Ectodermal cell (in vitro differentiated cells): ENCODE measurements at regions not wholly inside any gene's neighbourhood (a gene's known extent, or its start where the extent isn't known, plus 50 kb on each side); places are given as distances from the start of the nearest gene placed in this dataset.

Experiments
- H3K27ac ChIP-seq: 2 replicates; pipeline ENCODE4 v1.7.0; 2013; ENCODE audit warnings: mild to moderate bottlenecking, low read depth, low read length; ENCODE audit not compliant: insufficient read depth, poor library complexity, severe bottlenecking
- H3K27me3 ChIP-seq: 2 replicates; pipeline ENCODE4 v1.7.0; 2013; ENCODE audit warnings: mild to moderate bottlenecking, low read length; ENCODE audit not compliant: insufficient read depth, control insufficient read depth, poor library complexity, severe bottlenecking
- H3K36me3 ChIP-seq: one replicate; pipeline ENCODE4 v1.7.0; 2013; ENCODE audit warnings: low read length; ENCODE audit not compliant: control insufficient read depth, insufficient read depth
- H3K4me1 ChIP-seq: one replicate; pipeline ENCODE4 v1.7.0; 2013; ENCODE audit warnings: low read length; ENCODE audit not compliant: control insufficient read depth, insufficient read depth
- H3K4me3 ChIP-seq: 2 replicates; pipeline ENCODE4 v1.7.0; 2013; ENCODE audit warnings: low read depth, low read length, control low read depth; ENCODE audit not compliant: insufficient read depth
- H3K9me3 ChIP-seq: 2 replicates; pipeline ENCODE4 v1.7.0; 2013; ENCODE audit warnings: mild to moderate bottlenecking, low read length, moderate library complexity; ENCODE audit not compliant: control insufficient read depth
- WGBS, 2 experiments: methylation state at CpG; one replicate each; pipeline ENCODE4 v1.1.7; 2013; ENCODE audit warnings: missing lambda C conversion rate in 2 of 2; 5-methylcytosine and 5-hydroxymethylcytosine counted together

DNA sequence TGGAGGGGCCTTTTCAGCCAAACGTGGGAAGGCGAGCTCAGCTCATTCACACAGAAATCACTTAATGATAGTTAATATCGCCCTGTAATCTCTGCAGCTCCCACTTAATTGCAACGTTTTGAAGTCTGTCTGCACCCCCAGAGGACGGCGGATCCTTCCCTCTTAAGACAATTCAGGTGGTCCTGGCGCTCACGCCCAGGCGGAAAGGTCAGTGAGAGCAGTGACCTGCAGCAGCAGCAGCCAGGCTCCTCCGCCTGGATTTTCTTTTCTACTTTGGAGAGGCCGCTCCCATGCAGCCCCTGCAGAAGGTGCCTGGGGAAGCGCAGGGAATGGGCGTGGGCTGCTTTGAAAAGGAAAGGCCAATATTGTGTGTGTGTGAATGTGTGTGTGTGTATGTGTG lies 400.9 kb upstream of the IRX1 start:
- Histone ChIP-seq H3K4me3 (no peak overlapping the region), H3K4me1 (peaks cover 37% of the 10 kb centered on the region), H3K27ac (no peak overlapping the region), H3K27me3 (no peaks in the 10 kb centered on the region), H3K9me3 (no peaks in the 10 kb centered on the region), H3K36me3 (no peaks in the 10 kb centered on the region)
- WGBS, 2 experiments: 38 to 46% methylated on average over 13 of the region's 13 CpGs

DNA sequence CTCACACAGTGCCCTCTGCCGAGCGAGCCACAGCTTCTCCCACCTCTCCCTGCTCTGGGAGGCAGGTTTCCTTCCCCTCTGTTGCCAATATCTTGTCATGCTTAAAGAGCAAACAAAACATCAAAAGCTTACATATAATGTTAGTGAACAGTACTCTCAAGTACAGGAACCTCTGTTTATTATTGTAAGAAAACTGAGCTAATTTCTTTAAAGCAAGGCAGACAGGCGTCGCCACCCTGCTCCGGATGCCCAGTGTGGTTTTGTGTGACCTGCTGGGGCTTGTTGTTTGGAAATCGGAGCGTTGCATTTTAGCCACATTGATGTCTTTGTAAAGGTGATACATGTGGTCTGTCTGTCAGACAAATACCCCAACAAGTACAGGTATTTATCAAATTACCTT lies 401.4 kb upstream of the IRX1 start:
- 74 to 82% methylated on average over 7 of the region's 7 CpGs for WGBS, 2 experiments
- no peaks in the 10 kb centered on the region for H3K27me3 ChIP-seq

GRCh38 chr5:3191585-3191984 lies 404.0 kb upstream of the IRX1 start:
- WGBS, 2 experiments: 92% methylated on average over 15 of the region's 15 CpGs
- Histone ChIP-seq H3K4me3 (no peak overlapping the region), H3K27me3 (no peaks in the 10 kb centered on the region), H3K36me3 (no peaks in the 10 kb centered on the region), H3K4me1 (peaks cover 28% of the 10 kb centered on the region), H3K27ac (no peak overlapping the region), H3K9me3 (no peaks in the 10 kb centered on the region)

More for the DNA sequence above, 401.4 kb upstream of the IRX1 start:
- Histone ChIP-seq H3K4me3 (no peak overlapping the region), H3K4me1 (peaks cover 37% of the 10 kb centered on the region), H3K9me3 (no peaks in the 10 kb centered on the region), H3K27ac (no peak overlapping the region), H3K36me3 (no peaks in the 10 kb centered on the region)

DNA sequence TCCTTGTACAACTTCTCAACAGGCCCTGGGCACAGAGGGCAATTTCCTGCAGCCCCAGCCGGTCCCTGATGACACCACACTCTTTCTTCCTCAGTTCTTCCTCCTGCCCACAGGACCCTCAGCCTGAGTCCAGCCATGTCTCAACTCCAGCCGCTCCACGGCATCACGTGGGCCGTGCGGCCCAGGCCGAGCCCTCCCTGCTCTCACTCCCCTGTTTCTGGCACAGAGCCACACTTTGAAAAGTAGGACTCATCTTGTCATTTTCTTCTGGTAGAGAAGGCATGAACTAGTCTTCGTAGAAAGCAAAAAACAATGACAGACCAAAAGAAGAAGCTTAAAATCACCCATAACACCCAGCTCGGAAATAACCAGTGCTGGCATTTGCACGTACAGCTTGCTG lies 404.7 kb upstream of the IRX1 start:
- 92 to 94% methylated on average over 10 of the region's 10 CpGs for WGBS, 2 experiments
- H3K36me3 ChIP-seq: no peaks in the 10 kb centered on the region
- H3K27ac ChIP-seq: no peak overlapping the region
- no peak overlapping the region for H3K4me3 ChIP-seq
- H3K4me1 ChIP-seq: peaks cover 22% of the 10 kb centered on the region
- H3K9me3 ChIP-seq: no peaks in the 10 kb centered on the region
- H3K27me3 ChIP-seq: no peaks in the 10 kb centered on the region

GRCh38 chr5:3190433-3190832 lies 405.2 kb upstream of the IRX1 start:
- no peak overlapping the region for H3K4me3 ChIP-seq
- no peak overlapping the region for H3K27ac ChIP-seq
- H3K4me1 ChIP-seq: peaks cover 17% of the 10 kb centered on the region
- H3K27me3 ChIP-seq: no peaks in the 10 kb centered on the region
- H3K9me3 ChIP-seq: no peaks in the 10 kb centered on the region
- WGBS, 2 experiments: no CpG with 5 or more reads among the region's 1 CpG
- no peaks in the 10 kb centered on the region for H3K36me3 ChIP-seq

DNA sequence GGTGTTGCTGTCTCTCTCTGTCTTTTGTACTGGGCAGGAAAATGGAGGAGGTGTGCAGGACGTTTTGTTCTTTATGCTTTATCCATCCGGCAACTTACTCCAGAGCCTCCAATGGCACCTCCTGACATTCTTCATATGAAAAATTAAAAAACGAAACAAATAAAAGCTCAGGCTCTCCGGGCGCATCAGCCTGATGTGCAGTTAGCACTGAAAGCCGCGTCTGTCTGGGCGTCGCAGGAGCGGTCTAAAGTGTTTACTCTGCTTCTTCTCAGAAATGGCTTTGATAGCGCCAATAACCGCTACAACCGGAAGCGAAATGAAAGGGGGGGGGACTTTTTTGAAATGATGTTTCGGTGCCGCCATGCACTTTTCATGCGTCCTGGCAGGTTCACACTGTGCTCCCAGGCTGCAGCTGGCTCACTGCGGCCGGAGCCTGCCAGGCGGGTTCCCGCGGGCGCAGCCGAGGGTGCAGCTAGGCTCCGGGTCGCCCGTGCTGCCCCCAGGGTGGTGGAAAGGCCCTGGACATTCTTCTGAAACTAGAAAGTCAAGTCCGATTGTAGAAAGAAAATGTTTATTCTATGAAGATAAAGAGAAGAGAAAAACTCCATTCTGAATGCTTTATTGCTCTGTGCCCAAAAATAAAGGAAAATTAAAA lies 407.7 kb upstream of the IRX1 start:
- H3K36me3 ChIP-seq: no peaks in the 10 kb centered on the region
- H3K4me1 ChIP-seq: peaks cover 4% of the 10 kb centered on the region
- no peaks in the 10 kb centered on the region for H3K9me3 ChIP-seq
- H3K27me3 ChIP-seq: no peaks in the 10 kb centered on the region
- H3K4me3 ChIP-seq: no peak overlapping the region
- 93 to 94% methylated on average over 28 of the region's 28 CpGs for whole genome bisulfite sequencing, 2 experiments
- H3K27ac ChIP-seq: no peak overlapping the region

DNA sequence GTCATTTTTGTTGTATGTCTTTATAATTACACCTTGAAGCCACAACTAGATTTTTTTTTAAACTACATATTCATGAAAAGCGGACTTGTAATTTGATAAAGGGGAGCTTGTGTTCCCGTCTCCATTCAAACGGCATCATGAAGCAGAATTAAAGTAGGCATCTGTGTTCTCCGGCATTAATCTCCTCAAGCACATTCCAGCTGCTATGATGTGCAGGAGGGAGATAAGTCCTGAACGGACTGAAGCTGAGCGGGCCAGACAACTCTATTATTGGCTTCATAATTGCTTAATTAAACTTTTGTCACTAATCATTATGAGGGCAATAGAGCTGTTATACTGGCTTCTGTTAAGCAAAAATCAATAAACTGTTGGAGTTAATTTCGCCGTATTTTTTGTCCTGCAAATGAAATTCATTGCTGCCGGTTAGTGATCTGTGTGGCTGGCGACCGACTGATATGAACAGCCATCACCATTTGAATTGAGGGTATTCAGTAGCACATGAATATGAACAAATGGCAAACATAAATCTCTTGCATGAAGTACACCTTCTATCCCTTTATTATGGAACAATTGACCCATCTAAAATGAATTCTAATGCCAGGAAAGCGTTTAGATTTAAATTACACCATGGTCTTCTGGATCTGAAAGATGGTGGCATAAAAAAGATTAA lies 408.8 kb upstream of the IRX1 start:
- H3K27ac ChIP-seq: no peak overlapping the region
- H3K4me3 ChIP-seq: no peak overlapping the region
- H3K36me3 ChIP-seq: no peaks in the 10 kb centered on the region
- no peaks in the 10 kb centered on the region for H3K27me3 ChIP-seq
- H3K9me3 ChIP-seq: no peaks in the 10 kb centered on the region
- H3K4me1 ChIP-seq: peaks cover 4% of the 10 kb centered on the region
- WGBS, 2 experiments: 76 to 82% methylated on average over 11 to 12 of the region's 12 CpGs

- Histone ChIP-seq H3K9me3 (no peaks in the 10 kb centered on the region), H3K27me3 (no peaks in the 10 kb centered on the region), H3K4me3 (no peak overlapping the region), H3K4me1 (peaks cover 4% of the 10 kb centered on the region), H3K27ac (no peak overlapping the region), H3K36me3 (no peaks in the 10 kb centered on the region)
- 75 to 79% methylated on average over 5 to 6 of the region's 7 CpGs for WGBS, 2 experiments
These were observed 409.5 kb upstream of the IRX1 start for GRCh38 chr5:3186156-3186555.

DNA sequence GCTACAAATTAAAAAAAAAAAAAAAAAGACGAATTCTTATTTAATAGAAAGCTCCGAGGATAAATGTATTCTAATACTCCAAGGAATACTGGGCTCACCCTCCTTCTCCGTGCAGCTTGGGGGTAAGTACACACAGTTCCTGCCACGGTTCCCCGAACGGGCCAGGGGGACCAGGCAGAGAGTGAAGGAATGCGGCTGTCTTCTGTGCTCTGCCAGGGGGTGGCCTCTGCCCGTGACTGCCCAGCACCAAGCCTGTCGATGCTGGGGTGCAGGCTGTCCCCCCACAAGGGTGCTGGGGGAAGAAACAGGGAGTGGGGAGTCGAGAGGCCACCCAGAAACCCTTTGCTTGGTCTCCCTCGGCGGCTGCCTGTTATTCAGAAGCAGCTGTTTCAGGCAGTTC lies 410.1 kb upstream of the IRX1 start:
- H3K4me3 ChIP-seq: no peak overlapping the region
- WGBS, 2 experiments: 76 to 81% methylated on average over 11 of the region's 12 CpGs

DNA sequence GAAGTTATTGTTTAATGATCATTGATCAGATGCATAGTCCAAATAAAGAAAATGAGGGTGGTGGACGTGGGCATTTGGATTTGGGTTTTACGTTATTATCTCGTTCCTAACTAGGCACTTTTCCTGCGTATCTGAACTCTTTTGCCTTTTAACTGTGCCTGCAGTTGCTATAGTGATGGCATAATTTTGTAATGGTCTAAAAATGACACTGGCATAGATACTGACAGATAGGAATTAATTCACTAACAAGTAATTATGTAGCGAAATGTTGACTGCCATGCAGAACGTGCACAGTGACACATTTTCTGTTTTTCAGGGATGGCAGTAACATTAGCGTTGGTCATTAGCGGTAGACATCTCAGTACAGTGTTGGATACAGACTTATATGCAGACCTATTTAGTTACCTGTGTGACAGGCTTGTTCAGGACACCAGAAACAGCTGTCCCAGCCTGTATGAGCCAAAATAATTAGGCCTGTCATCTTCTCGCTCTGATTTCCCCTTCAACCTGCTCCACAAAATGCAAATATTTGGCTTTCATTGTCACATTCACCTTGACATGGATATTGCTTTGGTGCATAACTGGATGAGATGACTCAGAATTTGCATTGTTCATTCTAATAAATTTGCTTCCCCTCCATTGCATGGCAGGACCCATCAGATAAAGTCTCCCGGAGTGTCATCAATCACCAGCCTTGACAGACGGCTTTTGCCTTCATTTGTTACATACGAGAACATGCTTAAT lies 413.3 kb upstream of the IRX1 start:
- Histone ChIP-seq H3K4me3 (no peak overlapping the region), H3K9me3 (no peaks in the 10 kb centered on the region), H3K27me3 (no peaks in the 10 kb centered on the region), H3K27ac (no peak overlapping the region), H3K4me1 (peaks cover 8% of the 10 kb centered on the region), H3K36me3 (no peaks in the 10 kb centered on the region)
- WGBS, 2 experiments: 96% methylated on average over 12 of the region's 12 CpGs

More for the DNA sequence above, 410.1 kb upstream of the IRX1 start:
- Histone ChIP-seq H3K36me3 (no peaks in the 10 kb centered on the region), H3K9me3 (no peaks in the 10 kb centered on the region), H3K27ac (no peak overlapping the region), H3K4me1 (peaks cover 4% of the 10 kb centered on the region), H3K27me3 (no peaks in the 10 kb centered on the region)
